SK-N-SH (cell line): ENCODE measurements at regions not wholly inside any gene's neighbourhood (a gene's known extent, or its start where the extent isn't known, plus 50 kb on each side); places are given as distances from the start of the nearest gene placed in this dataset.

ENCODE experiments used
- CTCF ChIA-PET: fragments of 300-600, 350-600 bp; formaldehyde crosslinking; extraction: SDS; loops from one replicate; lab custom pipeline; 2021; lab: Yijun Ruan, JAX
- POLR2A ChIA-PET: fragments of 350-600 bp; sonication (Branson Sonifier 250); formaldehyde crosslinking; extraction: SDS; loops from one replicate; lab custom pipeline; 2020; ENCODE audit warnings: antibody characterized with exemption, inconsistent platforms; lab: Yijun Ruan, JAX
- DNase-seq: peaks from one replicate; pipeline ENCODE4 v3.0.0; 2012
- H2AFZ ChIP-seq: fragments of 200-600 bp; sonication (generic); 2 replicates; pipeline ENCODE4 v1.8.1; 2016; ENCODE audit warnings: antibody characterized with exemption, mild to moderate bottlenecking, low read depth
- H3F3A ChIP-seq: fragments of 200-600 bp; sonication (generic); replicated peaks from 2 replicates; pipeline ENCODE3; 2016; ENCODE audit warnings: antibody characterized with exemption, mild to moderate bottlenecking; ENCODE audit not compliant: insufficient read depth
- H3K27ac ChIP-seq, 2 experiments: fragments of 200-500 bp in 1 of 2; fragments of 200-600 bp in 1 of 2; sonication (Bioruptor generic) in 1 of 2; sonication (generic), shearing (Covaris generic) in 1 of 2; 2 replicates each; pipeline versions ENCODE4 v1.5.1 to v1.6.1; 2014 to 2016; ENCODE audit warnings: low read depth in 2 of 2, inconsistent platforms in 1 of 2, low read length in 1 of 2, mild to moderate bottlenecking in 1 of 2, mixed read lengths in 1 of 2
- H3K27me3 ChIP-seq: fragments of 200-600 bp; sonication (generic), shearing (Covaris generic); 2 replicates; pipeline ENCODE4 v1.6.1; 2016; ENCODE audit warnings: mixed run types; ENCODE audit not compliant: insufficient read depth
- H3K36me3 ChIP-seq, 2 experiments: fragments of 200-500 bp in 1 of 2; fragments of 200-600 bp in 1 of 2; sonication (Bioruptor generic) in 1 of 2; sonication (generic) in 1 of 2; replicated peaks in 1 of 2; 2 replicates each; pipeline versions ENCODE3 to v1.5.1; 2014 to 2016; ENCODE audit warnings: low read length in 1 of 2, mild to moderate bottlenecking in 1 of 2; ENCODE audit not compliant: insufficient read depth in 2 of 2, control insufficient read depth in 1 of 2
- H3K4me1 ChIP-seq, 2 experiments: fragments of 200-500 bp in 1 of 2; fragments of 200-600 bp in 1 of 2; sonication (Bioruptor generic) in 1 of 2; sonication (generic), shearing (Covaris generic) in 1 of 2; 2 replicates each; pipeline versions ENCODE4 v1.5.1 to v1.6.1; 2014 to 2016; ENCODE audit warnings: low read depth in 1 of 2, low read length in 1 of 2, mixed run types in 1 of 2; ENCODE audit not compliant: insufficient read depth in 2 of 2, control insufficient read depth in 1 of 2
- H3K4me2 ChIP-seq: fragments of 200-600 bp; sonication (generic), shearing (Covaris generic); 2 replicates; pipeline ENCODE4 v1.6.1; 2017; ENCODE audit warnings: mixed run types
- H3K4me3 ChIP-seq, 2 experiments: fragments of 200-500 bp in 1 of 2; fragments of 200-600 bp in 1 of 2; sonication (Bioruptor generic) in 1 of 2; sonication (generic), shearing (Covaris generic) in 1 of 2; 2 replicates each; pipeline versions ENCODE4 v1.5.1 to v1.8.1; 2014 to 2016; ENCODE audit warnings: low read depth in 2 of 2, inconsistent platforms in 1 of 2, low read length in 1 of 2, mild to moderate bottlenecking in 1 of 2, mixed read lengths in 1 of 2, moderate library complexity in 1 of 2
- H3K79me2 ChIP-seq: fragments of 200-600 bp; sonication (generic); 2 replicates; pipeline ENCODE4 v1.8.1; 2017; ENCODE audit warnings: mild to moderate bottlenecking; ENCODE audit not compliant: insufficient read depth
- H3K9ac ChIP-seq: fragments of 200-600 bp; sonication (generic); 2 replicates; pipeline ENCODE4 v1.6.1; 2017; ENCODE audit warnings: mixed run types
- H3K9me2 ChIP-seq: fragments of 200-600 bp; sonication (generic); 2 replicates; pipeline ENCODE4 v1.6.1; 2017; ENCODE audit warnings: mixed run types
- H3K9me3 ChIP-seq: fragments of 200-600 bp; sonication (generic); 2 replicates; pipeline ENCODE4 v1.6.1; 2017; ENCODE audit warnings: mixed run types, mild to moderate bottlenecking, moderate library complexity
- H4K20me1 ChIP-seq: fragments of 200-600 bp; sonication (generic); 2 replicates; pipeline ENCODE4 v1.6.1; 2017; ENCODE audit warnings: mild to moderate bottlenecking, mixed run types; ENCODE audit not compliant: insufficient read depth
- EZH2phosphoT487 ChIP-seq: fragments of 200-600 bp; sonication (generic); IDR thresholded peaks from 2 replicates; pipeline ENCODE4 v1.6.1; 2017; ENCODE audit warnings: low read depth, mixed run types, mild to moderate bottlenecking, antibody characterized with exemption, moderate library complexity, borderline replicate concordance
- GATA2 ChIP-seq: sonication (generic); formaldehyde crosslinking; IDR thresholded peaks from 2 replicates; pipeline ENCODE4 v1.5.0; 2020; ENCODE audit warnings: mild to moderate bottlenecking, missing genetic modification reagents
- JUND ChIP-seq: IDR thresholded peaks from 2 replicates; pipeline ENCODE4 v1.4.0; 2012
- MEF2A ChIP-seq: IDR thresholded peaks from 2 replicates; pipeline ENCODE4 v1.4.0; 2012; ENCODE audit warnings: low read depth, borderline replicate concordance
- MXI1 ChIP-seq: IDR thresholded peaks from 2 replicates; pipeline ENCODE4 v1.6.1; 2012; ENCODE audit warnings: mild to moderate bottlenecking, low read depth, low read length, improper control_type of control experiment
- NFIC ChIP-seq: IDR thresholded peaks from 2 replicates; pipeline ENCODE4 v1.4.0; 2012; ENCODE audit warnings: borderline replicate concordance
- POLR2AphosphoS5 ChIP-seq: IDR thresholded peaks from 2 replicates; pipeline ENCODE4 v1.6.1; 2012; ENCODE audit warnings: low read depth, low read length
- RAD21 ChIP-seq: IDR thresholded peaks from 2 replicates; pipeline ENCODE4 v1.6.1; 2012; ENCODE audit warnings: mild to moderate bottlenecking, low read length
- REST ChIP-seq: IDR thresholded peaks from 2 replicates; pipeline ENCODE4 v1.6.1; 2012; ENCODE audit warnings: mild to moderate bottlenecking, low read depth, low read length, moderate library complexity
- RFX5 ChIP-seq: IDR thresholded peaks from 2 replicates; pipeline ENCODE4 v1.6.1; 2012; ENCODE audit warnings: mild to moderate bottlenecking, improper control_type of control experiment, low read length
- RXRA ChIP-seq: IDR thresholded peaks from 2 replicates; pipeline ENCODE4 v1.4.0; 2012; ENCODE audit warnings: low read depth, mild to moderate bottlenecking, borderline replicate concordance
- SMC3 ChIP-seq: IDR thresholded peaks from 2 replicates; pipeline ENCODE4 v1.6.1; 2012; ENCODE audit warnings: low read depth, low read length, improper control_type of control experiment
- TAF1 ChIP-seq: IDR thresholded peaks from 2 replicates; pipeline ENCODE4 v1.6.1; 2012; ENCODE audit warnings: low read depth, mild to moderate bottlenecking, low read length, moderate library complexity, borderline replicate concordance
- USF1 ChIP-seq: IDR thresholded peaks from 2 replicates; pipeline ENCODE4 v1.4.0; 2012; ENCODE audit warnings: low read depth, borderline replicate concordance
- USF2 ChIP-seq: fragments of 150-350 bp; IDR thresholded peaks from 2 replicates; pipeline ENCODE4 v1.6.1; 2017; ENCODE audit warnings: antibody characterized with exemption, low read length, low read depth, borderline replicate concordance
- ZBTB33 ChIP-seq: IDR thresholded peaks from 2 replicates; pipeline ENCODE4 v1.4.0; 2012; ENCODE audit warnings: low read depth, borderline replicate concordance
- WGBS: methylation state at CpG from one replicate; pipeline ENCODE4 v1.1.6; 2017; ENCODE audit warnings: low lambda C conversion rate; 5-methylcytosine and 5-hydroxymethylcytosine counted together

GRCh38 chr4:163654621-163655020, 160.1 kb downstream of the TMA16 start:
- no peak overlapping the region for H3K27ac ChIP-seq
- no peaks in the 10 kb centered on the region for H3K9me3 ChIP-seq
- no peak for TF ChIP-seq ZBTB33
- no peak for TF ChIP-seq RAD21
- 0% methylated on average over 2 of the region's 2 CpGs for WGBS
- H3K9ac ChIP-seq = no peak overlapping the region
- ChIA-PET POLR2A (no interaction called here), CTCF (no interaction called here)
- H3K4me1 ChIP-seq = no peaks in the 10 kb centered on the region
- H3K4me2 ChIP-seq = no peak overlapping the region
- no peaks in the 10 kb centered on the region for H3K27me3 ChIP-seq
- no peak for DNase-seq
- no peaks in the 10 kb centered on the region for H3K79me2 ChIP-seq
- no peaks in the 10 kb centered on the region for H3F3A ChIP-seq
- H4K20me1 ChIP-seq = no peaks in the 10 kb centered on the region
- H3K4me3 ChIP-seq = no peak overlapping the region
- H3K36me3 ChIP-seq = no peaks in the 10 kb centered on the region
- H3K9me2 ChIP-seq = no peaks in the 10 kb centered on the region
- H2AFZ ChIP-seq = no peak overlapping the region

GRCh38 chr4:163660636-163661035, 166.1 kb downstream of the TMA16 start:
- Histone ChIP-seq H3K79me2 (no peaks in the 10 kb centered on the region), H2AFZ (no peak overlapping the region), H3K9ac (no peak overlapping the region), H4K20me1 (no peaks in the 10 kb centered on the region), H3K27ac (no peak overlapping the region), H3K4me1 (no peaks in the 10 kb centered on the region), H3K9me3 (no peaks in the 10 kb centered on the region), H3K36me3 (no peaks in the 10 kb centered on the region), H3F3A (no peaks in the 10 kb centered on the region), H3K27me3 (no peaks in the 10 kb centered on the region), H3K4me3 (no peak overlapping the region), H3K9me2 (no peaks in the 10 kb centered on the region), H3K4me2 (no peak overlapping the region)
- 37% methylated on average over 1 of the region's 1 CpG for WGBS
- DNase-seq = no peak
- ChIA-PET POLR2A (no interaction called here), CTCF (no interaction called here)
- TF ChIP-seq GATA2 (CRISPR knock-in tag) = no peak
- no peak for TF ChIP-seq RFX5
- no peak for TF ChIP-seq REST
- no peak for TF ChIP-seq MXI1
- no peak for TF ChIP-seq EZH2phosphoT487
- no peak for TF ChIP-seq USF2
- no peak for TF ChIP-seq USF1
- TF ChIP-seq TAF1 = no peak
- no peak for TF ChIP-seq RXRA
- no peak for TF ChIP-seq MEF2A
- no peak for TF ChIP-seq POLR2AphosphoS5
- TF ChIP-seq NFIC = no peak
- TF ChIP-seq ZBTB33 = no peak
- no peak for TF ChIP-seq SMC3
- TF ChIP-seq JUND = no peak
